Hematopoietic multipotent progenitor cell treated with erythropoietin and hydrocortisone succinate and interleukin-3 and kit ligand, for 15 days (in vitro differentiated cells): ENCODE measurements at regions not wholly inside any gene's neighbourhood (a gene's known extent, or its start where the extent isn't known, plus 50 kb on each side); places are given as distances from the start of the nearest gene placed in this dataset.
A peak's percentile ranks its signal among the peaks of the same experiment; 100 is the strongest.
"Not testable (repeated sequence)": the region's sequence is repeated elsewhere in the genome, so short reads cannot be mapped to it uniquely, and the experiment has no call there.

Experiments
- DNase-seq: peaks from one replicate; pipeline ENCODE4 v3.0.0-alpha.2; 2015; ENCODE audit warnings: low spot score

- DNase-seq: not testable (repeated sequence)
Observed at GRCh38 chr11:100531290-100531689, 155.8 kb upstream of the ARHGAP42 start.

DNA sequence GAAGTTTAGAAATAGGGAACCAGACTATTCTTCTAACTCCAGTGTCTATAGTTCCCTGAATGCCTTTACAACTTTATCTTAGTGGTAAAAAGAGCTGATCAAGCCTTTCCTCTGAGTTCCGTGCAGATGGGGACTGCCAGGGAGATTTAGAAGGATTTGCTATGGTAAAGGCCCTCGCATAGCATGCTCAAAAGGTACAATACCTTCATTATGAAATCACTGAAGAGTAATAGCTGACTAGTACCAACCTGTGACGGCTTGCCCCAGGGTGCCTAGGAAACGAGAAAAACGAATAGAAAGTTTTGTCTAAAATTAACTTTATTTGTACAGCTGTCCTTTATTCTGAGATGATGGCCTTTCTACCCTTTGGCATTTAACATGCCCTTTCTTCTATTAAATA, 150.1 kb upstream of the ARHGAP42 start:
- no peak for DNase-seq

DNA sequence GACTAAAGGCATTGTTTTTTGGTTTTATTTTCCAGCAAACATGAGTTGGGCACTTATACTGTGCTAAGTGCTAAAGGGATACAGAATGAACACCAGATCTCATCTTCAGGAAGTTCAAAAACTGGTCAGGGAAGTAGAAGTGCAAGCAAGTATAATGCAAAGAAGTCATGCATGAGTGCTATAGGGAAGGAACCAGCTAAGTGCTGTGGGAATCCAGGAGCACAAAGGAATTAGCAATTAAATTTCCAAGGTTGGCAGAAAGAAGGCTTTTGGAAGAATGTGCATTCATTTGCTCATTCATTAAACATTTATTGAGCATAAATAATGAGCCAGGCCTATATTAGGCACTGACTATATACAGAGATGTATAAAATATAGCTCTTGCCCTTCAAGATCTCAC, 143.7 kb upstream of the ARHGAP42 start:
- no peak for DNase-seq

DNA sequence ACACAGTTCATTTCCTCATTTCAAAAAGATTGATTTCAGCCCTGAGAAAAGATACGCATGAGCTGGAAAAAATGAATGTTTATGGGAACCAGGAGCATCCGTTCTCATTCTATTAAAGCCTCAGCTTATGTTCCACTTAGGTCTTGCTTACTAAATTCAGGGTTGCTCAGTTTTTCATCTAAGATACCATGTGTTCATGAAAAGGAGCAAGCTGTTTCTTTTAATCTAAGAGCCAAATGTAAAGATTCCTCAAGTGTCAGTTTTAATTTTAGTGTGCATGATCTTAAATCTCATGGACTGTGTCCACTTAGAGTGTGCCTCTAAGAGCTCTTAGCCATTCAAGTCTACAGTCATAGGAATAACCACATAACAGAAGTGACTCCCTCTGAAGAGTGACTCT, 141.5 kb upstream of the ARHGAP42 start:
- DNase-seq: no peak

DNA sequence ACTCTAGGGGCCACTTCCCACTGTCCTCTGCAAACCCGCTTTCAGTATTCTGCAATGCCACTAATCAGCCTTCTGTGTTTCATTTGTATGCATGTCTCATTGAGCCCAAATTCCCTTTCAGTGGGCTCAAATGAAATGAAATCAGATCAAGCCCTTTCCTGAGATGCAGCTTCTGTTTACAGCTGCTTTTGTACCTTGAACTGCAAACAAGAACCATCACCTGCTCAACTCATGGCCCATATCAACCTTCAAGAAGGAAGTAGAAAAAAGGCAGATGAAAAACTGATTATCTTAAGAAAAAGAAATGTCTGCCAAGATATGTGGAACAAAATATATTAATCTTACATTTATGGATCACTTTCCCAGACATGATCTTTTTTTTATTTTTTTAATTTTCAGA, 141.1 kb upstream of the ARHGAP42 start:
- no peak for DNase-seq

- peak; percentile 6 for DNase-seq
Observed at GRCh38 chr11:100546714-100547113, 140.4 kb upstream of the ARHGAP42 start.

- no peak for DNase-seq
Observed at GRCh38 chr11:100550298-100550697, 136.8 kb upstream of the ARHGAP42 start.

- no peak for DNase-seq
Observed at GRCh38 chr11:100550912-100551632, 136.0 kb upstream of the ARHGAP42 start.

DNA sequence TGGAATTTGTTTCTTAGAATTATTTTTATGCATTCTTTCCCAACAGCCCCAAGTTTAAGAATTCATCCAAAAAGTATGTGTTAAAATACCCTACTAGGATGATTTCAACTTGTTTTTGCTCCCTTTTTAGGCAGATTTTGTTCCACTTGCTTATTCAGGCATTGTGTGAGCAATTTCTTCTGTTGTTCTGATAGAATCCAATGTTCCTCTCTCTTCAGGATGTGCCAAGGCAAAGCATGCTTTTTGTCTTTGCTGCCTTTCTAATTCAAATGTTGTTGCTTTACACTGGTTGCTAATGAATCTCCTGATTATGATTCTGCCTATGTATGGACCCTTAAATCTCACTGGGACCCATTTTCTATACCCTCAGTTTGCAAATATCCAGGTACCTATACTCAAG, 131.2 kb upstream of the ARHGAP42 start:
- DNase-seq: no peak

- no peak for DNase-seq
Observed at GRCh38 chr11:100556781-100557180, 130.3 kb upstream of the ARHGAP42 start.

GRCh38 chr11:100557830-100558611, 129.1 kb upstream of the ARHGAP42 start:
- no peak for DNase-seq

DNA sequence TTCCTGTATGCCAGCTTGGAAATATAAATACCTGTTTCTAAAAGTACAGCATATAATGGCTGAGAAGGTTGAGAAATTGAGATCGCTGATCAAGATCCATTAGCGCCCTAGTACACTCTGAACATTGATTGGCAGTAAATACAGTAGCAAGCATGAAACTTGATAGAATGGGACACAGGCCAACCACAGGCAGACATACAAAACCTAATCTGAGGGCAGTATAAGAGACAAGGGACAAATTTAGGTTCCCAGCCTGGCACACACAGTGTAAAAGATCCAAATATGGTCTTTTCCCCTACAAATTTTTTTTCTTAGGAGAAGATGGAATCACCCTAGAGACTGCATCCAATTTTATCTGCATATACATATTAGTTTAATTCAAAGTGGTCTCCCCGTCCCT, 126.5 kb upstream of the ARHGAP42 start:
- no peak for DNase-seq

GRCh38 chr11:100561323-100561722, 125.8 kb upstream of the ARHGAP42 start:
- no peak for DNase-seq

GRCh38 chr11:100562128-100562527, 125.0 kb upstream of the ARHGAP42 start:
- no peak for DNase-seq

- DNase-seq: no peak
Observed at GRCh38 chr11:100563541-100564280, 123.4 kb upstream of the ARHGAP42 start.

GRCh38 chr11:100573911-100574513, 113.1 kb upstream of the ARHGAP42 start:
- DNase-seq: no peak

DNA sequence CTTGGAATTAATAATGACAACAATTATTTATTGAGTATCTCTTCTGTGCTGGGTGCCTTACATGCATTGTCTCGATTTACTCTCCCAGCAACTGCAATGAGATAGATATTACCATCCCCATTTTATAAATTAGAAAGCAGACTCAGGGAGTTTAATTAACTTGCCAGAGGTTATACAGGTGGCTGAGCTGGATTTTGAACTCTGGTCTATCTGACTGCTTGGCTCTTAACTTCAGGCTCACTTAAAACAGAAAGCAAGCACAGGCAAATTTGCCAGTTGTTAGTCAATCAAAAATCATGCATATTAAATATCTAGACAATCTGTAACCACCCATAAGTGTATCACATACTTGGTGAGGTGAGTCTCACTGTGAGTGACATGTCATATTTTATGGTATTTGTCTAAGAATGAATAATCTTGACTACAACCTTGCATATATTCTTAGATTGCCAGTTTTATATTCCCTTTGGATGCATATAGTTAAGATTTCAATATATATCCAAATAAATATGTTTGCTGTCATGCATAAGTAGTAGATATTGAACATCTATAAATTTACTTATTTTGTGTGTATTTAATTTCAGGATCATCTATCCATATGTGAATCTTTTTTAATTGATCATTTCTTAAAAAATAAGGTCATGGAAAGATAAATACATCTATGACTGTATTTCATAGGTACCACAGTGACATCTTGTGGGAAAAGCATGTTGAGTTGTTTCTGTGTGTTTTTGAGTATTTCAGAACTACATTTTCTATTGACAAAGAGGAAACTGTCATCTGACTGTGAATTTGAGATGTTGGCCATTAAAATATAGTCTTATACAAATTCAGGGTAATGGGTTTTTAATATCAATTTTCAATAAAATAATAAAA, 112.0 kb upstream of the ARHGAP42 start:
- DNase-seq: no peak

GRCh38 chr11:100575860-100576717, 111.0 kb upstream of the ARHGAP42 start:
- peak; percentile 42 for DNase-seq

DNA sequence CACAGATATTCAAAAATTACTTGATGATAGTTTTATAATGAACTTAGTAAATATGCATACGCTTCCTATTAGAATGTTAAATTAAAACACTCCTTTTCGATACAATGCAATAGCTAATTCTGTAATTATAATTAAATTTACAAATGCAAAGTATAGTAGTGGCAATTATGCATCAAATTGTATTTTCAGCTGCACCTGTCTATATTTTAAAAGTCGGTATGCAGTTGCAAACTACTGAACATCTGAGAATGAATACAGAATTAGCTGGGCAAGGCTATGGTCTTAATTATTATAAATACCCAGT, 110.4 kb upstream of the ARHGAP42 start:
- DNase-seq: no peak

DNA sequence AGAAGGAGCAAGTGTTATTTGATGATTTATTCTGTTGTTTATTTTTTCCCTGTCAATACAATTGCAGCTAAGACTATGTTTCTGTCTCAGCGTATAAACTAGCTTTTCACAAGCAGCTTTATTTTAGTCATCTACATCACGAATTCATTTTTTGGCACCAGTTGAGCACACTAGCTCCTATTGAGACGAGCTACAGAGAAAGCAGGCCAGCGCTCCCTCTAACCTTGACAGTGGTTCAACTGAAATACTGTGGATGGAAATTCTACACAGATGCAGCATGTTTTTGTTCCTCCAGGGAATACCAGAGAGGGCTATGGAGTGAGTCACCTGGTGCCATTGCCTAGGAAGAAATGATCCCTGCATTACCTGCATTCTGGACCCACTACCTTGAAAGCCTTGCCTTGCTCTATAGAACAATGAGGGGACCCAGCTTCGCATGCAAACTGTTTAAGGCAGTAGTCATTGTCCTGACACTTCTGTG, 108.2 kb upstream of the ARHGAP42 start:
- no peak for DNase-seq

GRCh38 chr11:100581318-100581717, 105.8 kb upstream of the ARHGAP42 start:
- DNase-seq: no peak
